ENCODE measurements at regions not wholly inside any gene's neighbourhood (a gene's known extent, or its start where the extent isn't known, plus 50 kb on each side); places are given as distances from the start of the nearest gene placed in this dataset.

DNA sequence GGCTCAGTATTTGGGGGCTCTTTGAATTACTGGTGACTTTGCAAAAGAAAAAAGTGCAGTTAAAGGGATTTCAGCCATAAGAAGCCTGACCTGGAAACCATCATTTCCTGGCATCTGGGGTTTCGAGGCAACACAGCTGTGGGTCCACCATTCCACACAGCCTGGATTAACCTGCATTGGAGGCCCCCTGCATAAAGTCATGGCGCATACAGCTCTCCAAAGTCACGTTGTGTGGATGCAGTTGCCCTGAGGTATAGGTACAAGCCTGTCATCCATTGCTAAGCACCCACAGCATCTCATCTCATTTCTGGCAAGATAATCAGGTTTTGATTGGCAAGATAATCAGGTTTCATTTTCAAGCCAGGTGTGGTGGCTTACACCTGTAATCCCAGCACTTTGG is 54.5 kb upstream of the TAGAP start:
- DNase-seq = no peak

DNA sequence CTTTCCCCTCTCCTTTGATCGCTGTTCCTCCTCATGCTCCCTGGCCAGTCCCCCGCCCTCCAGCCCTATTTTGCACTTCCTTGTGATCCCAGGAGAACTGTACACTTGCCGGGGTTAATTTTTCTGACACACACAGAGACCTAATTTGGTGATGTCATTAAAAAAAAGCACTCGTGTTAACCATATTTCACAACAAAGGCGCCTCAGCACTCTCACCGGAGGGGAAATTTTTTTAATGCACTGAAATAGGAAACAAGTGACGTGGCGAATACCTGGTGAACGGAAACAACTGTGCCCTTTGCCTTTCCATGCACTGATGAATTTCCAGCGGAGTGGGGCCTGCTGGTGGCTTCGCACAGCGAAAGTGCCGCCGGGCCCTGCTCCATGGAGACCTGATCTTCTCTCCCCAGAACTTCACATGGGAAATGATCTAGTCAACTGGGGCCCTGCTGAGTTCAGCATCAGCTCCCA is 53.9 kb upstream of the TAGAP start:
- no peak for DNase-seq

DNA sequence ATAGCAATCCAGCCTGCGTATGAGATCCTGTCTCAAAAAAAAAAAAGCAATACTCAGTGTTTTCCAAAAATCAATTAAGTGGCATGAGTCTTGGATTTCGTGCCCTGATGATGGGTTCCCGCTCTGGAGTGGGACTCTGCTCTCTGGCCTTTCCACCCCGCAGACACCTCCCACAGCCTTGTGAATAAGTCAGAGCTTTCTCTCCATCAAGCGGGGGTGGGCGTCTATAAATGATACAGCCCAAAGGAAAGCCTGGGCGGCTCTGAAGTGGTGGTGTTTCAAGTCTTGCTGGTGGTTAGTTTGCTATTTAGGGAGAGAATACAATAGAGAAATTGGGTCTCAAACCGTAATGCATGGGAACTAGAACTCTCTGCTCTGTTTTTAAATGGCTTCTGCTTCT is 52.5 kb upstream of the TAGAP start:
- DNase-seq = no peak

DNA sequence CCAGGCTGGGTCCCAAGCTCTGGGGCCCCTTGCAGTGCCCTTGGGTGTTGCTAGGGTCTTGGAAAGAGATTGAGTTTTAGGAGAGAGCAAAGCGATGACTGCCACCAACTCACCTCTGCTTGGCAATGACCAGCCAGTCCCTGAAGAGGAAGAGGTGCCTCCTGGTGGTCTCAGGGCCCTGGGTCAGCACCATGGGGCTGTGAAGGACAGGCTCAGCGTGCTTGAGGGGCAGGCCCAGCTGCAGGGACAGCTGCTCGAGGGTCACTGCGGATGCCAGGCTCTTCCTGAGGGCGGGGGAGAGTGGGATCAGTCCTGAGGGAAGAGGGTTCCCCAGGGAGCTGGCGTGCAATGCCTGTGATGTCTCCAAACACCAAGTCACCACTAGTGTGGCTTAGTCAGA is 50.8 kb upstream of the TAGAP start:
- no peak for DNase-seq

DNA sequence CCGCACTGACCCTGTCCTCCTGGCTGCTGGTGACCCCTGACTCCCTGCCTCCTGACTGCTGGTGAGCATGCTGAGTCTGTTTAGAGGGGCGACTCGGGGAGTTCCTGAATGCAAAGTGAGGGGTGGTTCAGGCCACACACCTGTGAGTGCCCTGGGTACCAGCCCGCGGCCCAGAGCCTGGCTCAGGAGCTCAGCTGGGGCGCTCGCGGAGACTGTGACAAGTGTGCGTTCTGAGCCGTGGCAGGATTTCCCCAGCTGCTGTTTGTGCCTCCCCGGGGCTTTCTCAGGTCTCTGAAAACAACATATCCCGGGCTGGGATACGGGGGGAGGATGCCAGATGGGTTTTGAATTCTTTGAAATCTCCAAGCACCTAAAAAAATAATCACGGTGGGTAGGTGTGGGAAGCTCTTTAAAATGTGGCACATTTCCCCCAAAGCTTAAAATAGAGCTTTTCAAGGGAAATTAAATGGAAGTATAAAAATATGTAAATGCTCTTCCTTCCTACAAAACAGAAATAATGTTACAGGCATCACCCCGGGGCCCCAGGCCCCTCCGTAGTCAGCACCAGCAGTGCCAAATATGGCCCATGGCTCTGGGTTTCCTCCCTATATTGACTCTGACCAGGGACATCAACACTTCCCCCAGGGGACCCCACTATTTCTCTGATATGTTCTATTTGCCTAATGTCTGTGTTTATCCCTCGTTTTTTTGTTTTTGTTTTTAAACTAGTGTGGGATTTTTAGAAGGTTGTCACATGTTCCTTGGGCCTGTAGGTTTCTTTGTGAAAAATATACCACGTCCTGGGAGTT is 49.9 kb upstream of the TAGAP start:
- DNase-seq = peak in 1 of 2 experiments; percentile 6

Measured in NCI-H446 (cell line).